IPS-15b (cell line): ENCODE measurements at regions not wholly inside any gene's neighbourhood (a gene's known extent, or its start where the extent isn't known, plus 50 kb on each side); places are given as distances from the start of the nearest gene placed in this dataset.

Experiments used
- H3K27me3 ChIP-seq: one replicate; pipeline ENCODE4 v1.6.1; 2013; ENCODE audit warnings: low read length; ENCODE audit not compliant: control insufficient read depth, insufficient read depth
- H3K36me3 ChIP-seq: one replicate; pipeline ENCODE4 v1.6.1; 2013; ENCODE audit warnings: low read length; ENCODE audit not compliant: control insufficient read depth, insufficient read depth
- H3K4me1 ChIP-seq: one replicate; pipeline ENCODE4 v1.6.1; 2013; ENCODE audit warnings: mild to moderate bottlenecking, low read length; ENCODE audit not compliant: control insufficient read depth, insufficient read depth
- H3K4me3 ChIP-seq: one replicate; pipeline ENCODE4 v1.5.1; 2013; ENCODE audit warnings: low read depth, low read length
- H3K9ac ChIP-seq: one replicate; pipeline ENCODE4 v1.6.1; 2013; ENCODE audit warnings: low read depth, mild to moderate bottlenecking, low read length
- H3K9me3 ChIP-seq: one replicate; pipeline ENCODE4 v1.6.1; 2013; ENCODE audit warnings: mild to moderate bottlenecking, low read length; ENCODE audit not compliant: control insufficient read depth, insufficient read depth

DNA sequence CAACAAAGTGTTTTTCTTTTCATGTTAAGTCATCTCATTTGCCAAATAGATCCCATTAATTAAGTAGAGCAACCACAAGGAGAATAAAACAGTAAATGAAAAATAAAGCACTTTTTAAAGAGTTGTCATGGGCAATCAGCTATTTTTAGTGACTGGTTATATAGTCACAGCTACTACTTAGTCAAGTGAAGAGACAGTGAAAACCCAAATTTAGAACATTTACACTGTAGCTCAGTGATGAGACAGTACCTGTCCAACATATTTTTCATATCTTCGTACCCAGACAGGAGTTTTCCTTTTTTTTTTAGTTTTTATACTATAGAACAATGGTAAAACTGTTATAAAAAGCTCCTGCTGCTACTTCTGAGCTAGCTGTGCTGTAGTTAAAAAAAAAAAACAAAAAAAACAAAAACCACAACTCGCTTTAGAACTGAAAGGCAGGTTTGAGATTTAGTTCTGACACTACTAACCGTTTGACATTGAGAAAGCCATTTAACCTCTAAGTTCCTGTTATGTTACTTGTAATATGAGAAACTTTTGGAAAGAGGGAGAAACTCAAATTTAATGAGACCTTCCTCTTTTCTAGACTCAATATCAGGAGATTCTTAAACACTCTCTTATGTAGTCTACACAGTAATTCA is 777.5 kb downstream of the ADGRL2 start:
- no peak overlapping the region for H3K9ac ChIP-seq
- H3K36me3 ChIP-seq: no peaks in the 10 kb centered on the region
- H3K4me3 ChIP-seq: no peak overlapping the region
- H3K27me3 ChIP-seq: no peaks in the 10 kb centered on the region
- H3K9me3 ChIP-seq: no peaks in the 10 kb centered on the region
- H3K4me1 ChIP-seq: no peaks in the 10 kb centered on the region

DNA sequence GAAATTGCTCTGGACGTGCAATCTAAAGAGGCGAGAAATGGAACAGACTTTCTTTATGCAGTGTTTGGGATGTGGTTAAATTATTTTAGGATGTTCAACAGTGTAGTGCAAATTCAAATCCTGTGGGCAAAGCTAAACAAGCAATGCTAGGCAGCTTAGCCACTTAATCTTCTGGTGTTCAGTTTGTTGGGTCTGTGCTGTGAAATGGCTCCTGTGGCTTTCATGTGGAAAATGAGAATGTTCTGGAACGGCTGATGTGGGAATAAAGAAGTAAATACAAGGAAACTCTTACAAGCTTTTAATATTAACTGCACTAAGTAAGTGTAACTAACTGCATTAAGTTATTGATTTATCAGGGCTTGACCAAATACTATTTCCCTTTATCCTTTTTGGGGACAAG is 766.6 kb downstream of the ADGRL2 start:
- no peaks in the 10 kb centered on the region for H3K36me3 ChIP-seq

DNA sequence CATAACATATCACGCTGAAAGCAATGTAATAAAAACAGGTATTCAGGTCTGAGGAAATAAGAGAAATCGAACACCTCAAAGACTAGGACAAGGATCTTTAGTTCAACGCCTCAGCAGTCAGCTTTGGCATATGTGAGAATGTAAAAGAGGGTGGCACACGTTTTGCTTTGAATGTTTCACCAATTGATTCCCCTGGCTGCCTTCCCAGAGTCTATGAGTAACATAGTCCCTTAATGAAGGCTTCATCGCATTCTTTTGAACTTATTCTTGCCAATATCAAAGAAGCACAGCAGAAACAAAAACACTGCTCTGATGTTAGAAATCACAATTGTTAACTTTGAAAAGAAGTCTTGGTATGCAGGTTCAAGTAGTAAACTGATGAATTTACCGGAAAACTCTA is 764.8 kb downstream of the ADGRL2 start:
- no peak overlapping the region for H3K4me3 ChIP-seq
- no peaks in the 10 kb centered on the region for H3K36me3 ChIP-seq
- no peaks in the 10 kb centered on the region for H3K27me3 ChIP-seq
- no peaks in the 10 kb centered on the region for H3K9me3 ChIP-seq
- no peak overlapping the region for H3K9ac ChIP-seq
- no peaks in the 10 kb centered on the region for H3K4me1 ChIP-seq

More for the DNA sequence above, 766.6 kb downstream of the ADGRL2 start:
- no peaks in the 10 kb centered on the region for H3K27me3 ChIP-seq
- H3K9me3 ChIP-seq: no peaks in the 10 kb centered on the region
- H3K4me3 ChIP-seq: no peak overlapping the region
- H3K4me1 ChIP-seq: no peaks in the 10 kb centered on the region
- H3K9ac ChIP-seq: no peak overlapping the region

DNA sequence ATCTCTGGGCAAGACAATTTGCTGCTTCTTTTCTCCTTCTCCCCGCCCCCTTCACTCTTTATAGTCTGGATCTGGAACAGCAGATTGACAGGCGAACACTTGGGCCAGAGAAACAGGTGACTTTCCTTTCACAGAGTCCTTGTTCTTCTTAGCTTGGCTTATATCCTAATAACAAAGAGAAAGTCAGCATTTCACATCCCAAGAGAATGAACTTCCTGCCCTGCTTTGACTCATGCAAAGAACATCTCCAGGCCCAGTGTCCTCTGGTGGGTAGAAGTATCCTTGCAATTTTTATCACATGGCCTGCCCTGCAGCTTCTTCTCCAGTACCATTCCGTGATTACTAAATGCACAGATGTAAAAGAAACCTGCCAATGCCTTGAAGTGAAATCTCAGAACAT is 764.4 kb downstream of the ADGRL2 start:
- no peaks in the 10 kb centered on the region for H3K36me3 ChIP-seq
- no peaks in the 10 kb centered on the region for H3K9me3 ChIP-seq
- H3K9ac ChIP-seq: no peak overlapping the region
- no peaks in the 10 kb centered on the region for H3K4me1 ChIP-seq
- no peaks in the 10 kb centered on the region for H3K27me3 ChIP-seq
- no peak overlapping the region for H3K4me3 ChIP-seq

DNA sequence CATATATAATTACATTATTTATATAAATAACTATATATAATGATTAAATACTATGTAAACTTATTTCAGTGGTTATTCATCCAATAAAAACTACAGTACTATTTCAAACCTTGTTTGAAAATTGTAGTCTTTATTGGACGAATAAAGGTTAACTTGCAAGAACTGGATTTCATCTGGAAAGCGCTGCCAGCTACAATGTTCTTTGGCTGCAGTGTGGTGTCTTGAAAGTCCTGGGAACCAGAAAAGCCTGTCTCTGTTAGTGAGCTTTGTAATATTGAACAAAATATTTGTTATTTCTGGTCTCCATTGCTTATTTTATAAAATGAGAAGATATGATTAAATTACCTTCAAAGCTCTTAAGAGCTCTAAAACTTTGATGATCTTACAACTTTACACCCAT is 763.6 kb downstream of the ADGRL2 start:
- no peaks in the 10 kb centered on the region for H3K36me3 ChIP-seq

DNA sequence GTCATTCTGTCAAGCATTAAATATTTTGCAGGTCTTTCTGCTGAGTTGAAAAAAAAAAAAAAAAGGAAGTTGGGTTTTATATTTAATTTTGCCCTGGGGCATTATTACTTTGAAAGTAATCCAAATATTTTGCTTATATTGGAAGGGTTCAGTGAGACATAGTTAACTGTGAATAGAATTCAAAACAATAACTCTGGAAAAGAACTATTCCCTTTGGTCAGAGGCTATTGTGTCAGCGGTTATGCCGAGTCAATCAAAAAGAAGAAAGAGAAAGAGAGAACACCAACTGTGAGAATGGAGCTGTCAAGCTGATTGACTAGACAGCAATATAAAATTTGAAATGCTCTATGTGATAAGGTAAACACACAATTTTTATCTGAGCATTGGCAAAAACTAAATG is 761.7 kb downstream of the ADGRL2 start:
- H3K4me1 ChIP-seq: no peaks in the 10 kb centered on the region
- H3K27me3 ChIP-seq: no peaks in the 10 kb centered on the region
- no peak overlapping the region for H3K4me3 ChIP-seq
- no peaks in the 10 kb centered on the region for H3K9me3 ChIP-seq
- no peak overlapping the region for H3K9ac ChIP-seq
- no peaks in the 10 kb centered on the region for H3K36me3 ChIP-seq

More for the DNA sequence above, 763.6 kb downstream of the ADGRL2 start:
- H3K9ac ChIP-seq: no peak overlapping the region
- H3K4me3 ChIP-seq: no peak overlapping the region
- no peaks in the 10 kb centered on the region for H3K4me1 ChIP-seq
- H3K9me3 ChIP-seq: no peaks in the 10 kb centered on the region
- H3K27me3 ChIP-seq: no peaks in the 10 kb centered on the region

DNA sequence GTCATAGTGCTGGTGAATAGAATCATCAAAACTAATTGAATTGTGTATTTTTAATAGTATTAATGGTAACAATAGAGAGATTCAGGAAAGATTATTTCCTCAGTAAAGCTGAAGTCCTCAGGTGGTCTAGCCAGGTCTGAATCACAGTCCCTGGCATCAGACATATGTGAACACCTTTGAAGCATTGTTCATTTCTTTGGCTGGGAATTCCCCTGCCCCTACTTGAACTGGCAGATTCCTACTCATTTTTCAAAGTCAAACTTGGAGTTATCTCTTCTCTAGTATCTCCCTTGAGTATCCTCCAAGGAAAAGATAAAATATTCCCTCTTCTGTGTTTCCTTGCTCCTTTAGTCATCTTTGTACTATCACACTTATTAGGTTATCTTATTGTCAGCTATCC is 759.8 kb downstream of the ADGRL2 start:
- H3K9ac ChIP-seq: no peak overlapping the region

DNA sequence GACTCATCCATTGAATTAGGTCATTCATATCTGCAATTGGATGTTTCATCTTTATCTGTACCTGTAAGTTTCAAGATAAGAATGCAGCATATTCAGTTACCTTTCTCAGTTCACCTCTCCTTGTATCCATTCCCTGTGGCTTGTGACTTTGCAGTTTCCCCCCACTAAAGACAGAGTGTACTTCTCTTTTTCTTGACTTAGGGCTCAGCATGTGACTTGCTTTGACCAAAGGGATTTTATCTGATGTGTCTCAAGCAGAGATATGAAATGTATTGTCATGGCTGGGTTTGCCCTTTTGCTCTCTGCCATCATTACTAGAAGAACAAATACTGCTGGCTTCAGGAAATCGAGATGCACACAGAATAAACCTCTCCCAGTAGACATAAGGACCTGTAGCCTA is 754.8 kb downstream of the ADGRL2 start:
- no peak overlapping the region for H3K4me3 ChIP-seq
- no peaks in the 10 kb centered on the region for H3K9me3 ChIP-seq
- H3K27me3 ChIP-seq: no peaks in the 10 kb centered on the region
- H3K9ac ChIP-seq: no peak overlapping the region
- H3K4me1 ChIP-seq: no peaks in the 10 kb centered on the region
- no peaks in the 10 kb centered on the region for H3K36me3 ChIP-seq

More for the DNA sequence above, 759.8 kb downstream of the ADGRL2 start:
- Histone ChIP-seq H3K4me1 (no peaks in the 10 kb centered on the region), H3K27me3 (no peaks in the 10 kb centered on the region), H3K9me3 (no peaks in the 10 kb centered on the region), H3K4me3 (no peak overlapping the region), H3K36me3 (no peaks in the 10 kb centered on the region)

DNA sequence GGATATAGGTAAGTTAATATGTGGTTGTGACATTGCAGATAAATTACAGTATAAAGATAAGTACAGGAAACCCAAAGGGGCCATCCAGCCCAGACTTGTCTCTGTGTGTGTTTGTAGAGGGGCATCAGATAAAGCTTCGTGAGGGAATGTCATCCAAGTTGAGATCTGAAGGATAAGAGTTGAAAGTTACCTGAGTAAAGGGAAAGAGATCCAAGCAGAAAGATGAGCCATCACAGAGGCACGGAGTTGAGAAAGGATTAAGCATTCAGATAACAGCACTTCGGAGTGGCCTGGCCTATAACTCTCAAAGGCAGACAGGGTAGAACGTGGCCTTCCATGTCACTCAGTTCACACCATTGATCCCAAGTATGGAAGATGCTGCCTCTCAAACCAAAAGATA is 749.1 kb downstream of the ADGRL2 start:
- Histone ChIP-seq H3K9ac (no peak overlapping the region), H3K27me3 (no peaks in the 10 kb centered on the region), H3K36me3 (no peaks in the 10 kb centered on the region), H3K4me3 (no peak overlapping the region), H3K4me1 (no peaks in the 10 kb centered on the region), H3K9me3 (no peaks in the 10 kb centered on the region)

DNA sequence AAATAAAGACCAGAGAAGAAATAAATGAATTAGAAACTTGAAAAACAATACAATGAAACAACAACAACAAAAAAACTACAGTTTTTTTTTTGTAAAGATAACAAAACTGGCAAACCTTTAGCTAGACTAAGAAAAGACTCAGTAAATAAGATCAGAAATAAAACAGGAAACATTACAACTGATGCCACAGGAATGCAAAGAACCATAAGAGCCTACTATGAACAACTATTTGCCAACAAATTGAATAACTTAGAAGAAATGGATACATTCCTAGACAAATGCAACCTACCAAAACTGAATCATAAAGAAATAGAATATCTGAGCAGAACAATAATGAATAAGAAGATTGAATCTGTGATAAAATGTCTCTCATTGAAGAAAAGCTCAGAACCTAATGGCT is 742.0 kb downstream of the ADGRL2 start:
- no peak overlapping the region for H3K9ac ChIP-seq
- no peaks in the 10 kb centered on the region for H3K9me3 ChIP-seq

DNA sequence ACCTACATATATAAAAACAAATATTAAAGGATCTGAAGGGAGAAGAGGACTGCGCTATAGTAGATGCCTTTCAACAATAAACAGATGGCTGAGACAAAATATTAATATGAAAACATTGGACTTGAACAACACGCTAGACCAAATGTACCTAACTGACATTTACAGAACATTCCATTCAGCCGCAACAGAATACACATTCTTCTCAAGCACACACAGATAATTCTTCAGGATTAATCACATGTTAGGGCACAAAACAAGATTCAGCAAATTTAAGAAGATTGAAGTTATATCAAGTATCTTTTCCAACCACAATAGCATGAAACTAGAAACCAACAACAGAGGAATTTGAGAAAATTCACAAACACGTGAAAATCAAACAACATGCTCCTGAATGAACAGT is 741.4 kb downstream of the ADGRL2 start:
- Histone ChIP-seq H3K9me3 (no peaks in the 10 kb centered on the region), H3K27me3 (no peaks in the 10 kb centered on the region), H3K9ac (no peak overlapping the region), H3K4me1 (no peaks in the 10 kb centered on the region), H3K36me3 (no peaks in the 10 kb centered on the region), H3K4me3 (no peak overlapping the region)

More for the DNA sequence above, 742.0 kb downstream of the ADGRL2 start:
- no peaks in the 10 kb centered on the region for H3K27me3 ChIP-seq
- no peaks in the 10 kb centered on the region for H3K36me3 ChIP-seq
- no peak overlapping the region for H3K4me3 ChIP-seq
- H3K4me1 ChIP-seq: no peaks in the 10 kb centered on the region

DNA sequence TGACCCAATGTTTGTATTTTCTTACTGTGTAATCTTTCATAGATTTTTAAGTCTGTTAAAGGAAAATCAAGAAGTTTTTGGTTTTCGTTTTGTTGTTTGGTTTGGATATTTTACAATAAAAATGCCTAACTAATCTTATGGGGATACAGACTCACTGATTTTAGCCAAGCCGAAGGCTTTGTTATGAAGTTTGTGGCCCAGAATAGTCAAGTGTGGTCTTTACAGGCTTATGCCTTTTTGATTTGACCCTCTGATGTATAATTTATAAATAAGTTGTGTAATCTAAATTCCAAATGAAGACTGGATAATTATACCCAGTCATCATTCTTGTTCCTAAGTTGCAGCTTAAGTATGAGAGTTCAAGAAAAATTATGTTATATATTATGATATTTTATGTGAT is 739.3 kb downstream of the ADGRL2 start:
- Histone ChIP-seq H3K4me3 (no peak overlapping the region), H3K9ac (no peak overlapping the region), H3K27me3 (no peaks in the 10 kb centered on the region), H3K9me3 (no peaks in the 10 kb centered on the region), H3K4me1 (no peaks in the 10 kb centered on the region), H3K36me3 (no peaks in the 10 kb centered on the region)
